BE2C (cell line): ENCODE measurements at regions not wholly inside any gene's neighbourhood (a gene's known extent, or its start where the extent isn't known, plus 50 kb on each side); places are given as distances from the start of the nearest gene placed in this dataset.

Experiments
- DNase-seq: peaks from one replicate; pipeline ENCODE4 v3.0.0-alpha.2; 2020
- H3K27me3 ChIP-seq: fragments of 250-450 bp; sonication (Bioruptor Pico); 2 replicates; pipeline ENCODE4 v1.5.1; 2020; ENCODE audit warnings: mild to moderate bottlenecking
- H3K36me3 ChIP-seq: fragments of 250-450 bp; sonication (Bioruptor Pico); 2 replicates; pipeline ENCODE4 v1.5.1; 2020; ENCODE audit warnings: mild to moderate bottlenecking
- H3K4me1 ChIP-seq: fragments of 250-450 bp; sonication (Bioruptor Pico); 2 replicates; pipeline ENCODE4 v1.5.1; 2020
- H3K4me3 ChIP-seq: 2 replicates; pipeline ENCODE4 v1.5.1; 2011; ENCODE audit warnings: low read depth, low read length
- H3K9me3 ChIP-seq: fragments of 250-450 bp; sonication (Bioruptor Pico); 2 replicates; pipeline ENCODE4 v1.5.1; 2020
- CTCF ChIP-seq: IDR thresholded peaks from 2 replicates; pipeline ENCODE4 v1.5.1; 2012; ENCODE audit warnings: mild to moderate bottlenecking, low read depth, low read length

GRCh38 chr9:82612942-82613341, 450.0 kb downstream of the RASEF start:
- H3K4me3 ChIP-seq = no peak overlapping the region
- no peaks in the 10 kb centered on the region for H3K27me3 ChIP-seq
- no peaks in the 10 kb centered on the region for H3K36me3 ChIP-seq
- peaks cover 6% of the 10 kb centered on the region for H3K4me1 ChIP-seq
- no peak for TF ChIP-seq CTCF
- no peak for DNase-seq
- H3K9me3 ChIP-seq = no peaks in the 10 kb centered on the region

- TF ChIP-seq CTCF = no peak
- no peaks in the 10 kb centered on the region for H3K36me3 ChIP-seq
- H3K4me1 ChIP-seq = peaks cover 6% of the 10 kb centered on the region
- no peak for DNase-seq
- no peak overlapping the region for H3K4me3 ChIP-seq
- no peaks in the 10 kb centered on the region for H3K27me3 ChIP-seq
- H3K9me3 ChIP-seq = no peaks in the 10 kb centered on the region
Observed at GRCh38 chr9:82613498-82613897, 449.4 kb downstream of the RASEF start.

GRCh38 chr9:82616545-82616944, 446.4 kb downstream of the RASEF start:
- peaks cover 6% of the 10 kb centered on the region for H3K4me1 ChIP-seq
- H3K4me3 ChIP-seq = no peak overlapping the region
- no peaks in the 10 kb centered on the region for H3K27me3 ChIP-seq
- H3K9me3 ChIP-seq = no peaks in the 10 kb centered on the region
- no peak for DNase-seq
- H3K36me3 ChIP-seq = no peaks in the 10 kb centered on the region
- TF ChIP-seq CTCF = no peak

GRCh38 chr9:82621447-82621846, 441.5 kb downstream of the RASEF start:
- Histone ChIP-seq H3K36me3 (no peaks in the 10 kb centered on the region), H3K27me3 (no peaks in the 10 kb centered on the region), H3K4me1 (no peaks in the 10 kb centered on the region), H3K4me3 (no peak overlapping the region), H3K9me3 (no peaks in the 10 kb centered on the region)
- no peak for DNase-seq
- no peak for TF ChIP-seq CTCF

GRCh38 chr9:82637368-82637767, 425.6 kb downstream of the RASEF start:
- no peak for TF ChIP-seq CTCF
- Histone ChIP-seq H3K36me3 (no peaks in the 10 kb centered on the region), H3K27me3 (no peaks in the 10 kb centered on the region), H3K9me3 (no peaks in the 10 kb centered on the region), H3K4me1 (no peaks in the 10 kb centered on the region), H3K4me3 (no peak overlapping the region)
- no peak for DNase-seq

GRCh38 chr9:82645600-82645999, 417.3 kb downstream of the RASEF start:
- no peaks in the 10 kb centered on the region for H3K36me3 ChIP-seq
- H3K27me3 ChIP-seq = no peaks in the 10 kb centered on the region
- H3K4me1 ChIP-seq = no peaks in the 10 kb centered on the region
- no peak for DNase-seq
- no peaks in the 10 kb centered on the region for H3K9me3 ChIP-seq
- no peak for TF ChIP-seq CTCF
- no peak overlapping the region for H3K4me3 ChIP-seq
